ENCODE measurements at regions not wholly inside any gene's neighbourhood (a gene's known extent, or its start where the extent isn't known, plus 50 kb on each side); places are given as distances from the start of the nearest gene placed in this dataset.
"Not testable (repeated sequence)": the region's sequence is repeated elsewhere in the genome, so short reads cannot be mapped to it uniquely, and the experiment has no call there.

GRCh38 chr13:47892374-47892773, 108.7 kb downstream of the SUCLA2 start:
- no peak overlapping the region for H3K27ac ChIP-seq (ENCODE audit: low read length)
- no peaks in the 10 kb centered on the region for H3K36me3 ChIP-seq (ENCODE audit: control insufficient read depth, insufficient read depth, low read length)
- no peak overlapping the region for H3K4me3 ChIP-seq (ENCODE audit: low read length)
- no peaks in the 10 kb centered on the region for H3K27me3 ChIP-seq (ENCODE audit: control insufficient read depth, insufficient read depth, low read length)
- H3K9me3 ChIP-seq (replicated peaks; ENCODE audit: control insufficient read depth, low read depth, low read length): no peaks in the 10 kb centered on the region
- DNase-seq: no peak
- no peaks in the 10 kb centered on the region for H3K4me1 ChIP-seq (ENCODE audit: control insufficient read depth, insufficient read depth, low read length)
- WGBS (ENCODE audit: insufficient coverage): 86% methylated on average over 4 of the region's 6 CpGs

GRCh38 chr13:47890146-47890814, 110.8 kb downstream of the SUCLA2 start:
- Histone ChIP-seq H3K27me3 (ENCODE audit: control insufficient read depth, insufficient read depth, low read length) (no peaks in the 10 kb centered on the region), H3K36me3 (ENCODE audit: control insufficient read depth, insufficient read depth, low read length) (no peaks in the 10 kb centered on the region), H3K4me3 (ENCODE audit: low read length) (no peak overlapping the region), H3K27ac (ENCODE audit: low read length) (no peak overlapping the region), H3K9me3 (replicated peaks; ENCODE audit: control insufficient read depth, low read depth, low read length) (no peaks in the 10 kb centered on the region), H3K4me1 (ENCODE audit: control insufficient read depth, insufficient read depth, low read length) (no peaks in the 10 kb centered on the region)
- no peak for DNase-seq

- peak; percentile 11 for DNase-seq
- no peaks in the 10 kb centered on the region for H3K4me1 ChIP-seq (ENCODE audit: control insufficient read depth, insufficient read depth, low read length)
- no peaks in the 10 kb centered on the region for H3K27me3 ChIP-seq (ENCODE audit: control insufficient read depth, insufficient read depth, low read length)
Observed at GRCh38 chr13:47886314-47886713, 114.8 kb downstream of the SUCLA2 start.

GRCh38 chr13:47875201-47875600, 125.9 kb downstream of the SUCLA2 start:
- WGBS (ENCODE audit: insufficient coverage): no CpG with 5 or more reads among the region's 1 CpG
- peaks cover 6% of the 10 kb centered on the region for H3K9me3 ChIP-seq (replicated peaks; ENCODE audit: control insufficient read depth, low read depth, low read length)

More at GRCh38 chr13:47886314-47886713, 114.8 kb downstream of the SUCLA2 start:
- no peak overlapping the region for H3K4me3 ChIP-seq (ENCODE audit: low read length)
- H3K9me3 ChIP-seq (replicated peaks; ENCODE audit: control insufficient read depth, low read depth, low read length): no peaks in the 10 kb centered on the region
- H3K27ac ChIP-seq (ENCODE audit: low read length): no peak overlapping the region
- no peaks in the 10 kb centered on the region for H3K36me3 ChIP-seq (ENCODE audit: control insufficient read depth, insufficient read depth, low read length)
- WGBS (ENCODE audit: insufficient coverage): 58% methylated on average over 2 of the region's 4 CpGs

GRCh38 chr13:47873987-47874386, 127.1 kb downstream of the SUCLA2 start:
- H3K27me3 ChIP-seq (ENCODE audit: control insufficient read depth, insufficient read depth, low read length); H3K4me3 ChIP-seq (ENCODE audit: low read length); DNase-seq; H3K36me3 ChIP-seq (ENCODE audit: control insufficient read depth, insufficient read depth, low read length); H3K27ac ChIP-seq (ENCODE audit: low read length); H3K4me1 ChIP-seq (ENCODE audit: control insufficient read depth, insufficient read depth, low read length); H3K9me3 ChIP-seq (replicated peaks; ENCODE audit: control insufficient read depth, low read depth, low read length): not testable (repeated sequence)

More at GRCh38 chr13:47875201-47875600, 125.9 kb downstream of the SUCLA2 start:
- no peak overlapping the region for H3K4me3 ChIP-seq (ENCODE audit: low read length)
- DNase-seq: no peak
- no peak overlapping the region for H3K27ac ChIP-seq (ENCODE audit: low read length)
- no peaks in the 10 kb centered on the region for H3K36me3 ChIP-seq (ENCODE audit: control insufficient read depth, insufficient read depth, low read length)
- H3K27me3 ChIP-seq (ENCODE audit: control insufficient read depth, insufficient read depth, low read length): no peaks in the 10 kb centered on the region
- H3K4me1 ChIP-seq (ENCODE audit: control insufficient read depth, insufficient read depth, low read length): no peaks in the 10 kb centered on the region

GRCh38 chr13:47873319-47873718, 127.8 kb downstream of the SUCLA2 start:
- not testable (repeated sequence) for H3K9me3 ChIP-seq (replicated peaks; ENCODE audit: control insufficient read depth, low read depth, low read length); H3K27me3 ChIP-seq (ENCODE audit: control insufficient read depth, insufficient read depth, low read length); H3K27ac ChIP-seq (ENCODE audit: low read length); H3K36me3 ChIP-seq (ENCODE audit: control insufficient read depth, insufficient read depth, low read length); H3K4me3 ChIP-seq (ENCODE audit: low read length); DNase-seq; H3K4me1 ChIP-seq (ENCODE audit: control insufficient read depth, insufficient read depth, low read length)
- WGBS (ENCODE audit: insufficient coverage): 67% methylated on average over 1 of the region's 1 CpG

GRCh38 chr13:47869776-47870175, 131.3 kb downstream of the SUCLA2 start:
- Histone ChIP-seq H3K4me3 (ENCODE audit: low read length) (no peak overlapping the region), H3K36me3 (ENCODE audit: control insufficient read depth, insufficient read depth, low read length) (no peaks in the 10 kb centered on the region), H3K27me3 (ENCODE audit: control insufficient read depth, insufficient read depth, low read length) (no peaks in the 10 kb centered on the region), H3K27ac (ENCODE audit: low read length) (no peak overlapping the region), H3K4me1 (ENCODE audit: control insufficient read depth, insufficient read depth, low read length) (no peaks in the 10 kb centered on the region), H3K9me3 (replicated peaks; ENCODE audit: control insufficient read depth, low read depth, low read length) (peaks cover 6% of the 10 kb centered on the region)
- no peak for DNase-seq

- H3K4me3 ChIP-seq (ENCODE audit: low read length): no peak overlapping the region
- 63% methylated on average over 2 of the region's 3 CpGs for WGBS (ENCODE audit: insufficient coverage)
- no peaks in the 10 kb centered on the region for H3K36me3 ChIP-seq (ENCODE audit: control insufficient read depth, insufficient read depth, low read length)
- no peaks in the 10 kb centered on the region for H3K9me3 ChIP-seq (replicated peaks; ENCODE audit: control insufficient read depth, low read depth, low read length)
- DNase-seq: no peak
- H3K27me3 ChIP-seq (ENCODE audit: control insufficient read depth, insufficient read depth, low read length): no peaks in the 10 kb centered on the region
- H3K4me1 ChIP-seq (ENCODE audit: control insufficient read depth, insufficient read depth, low read length): no peaks in the 10 kb centered on the region
- no peak overlapping the region for H3K27ac ChIP-seq (ENCODE audit: low read length)
Observed at GRCh38 chr13:47865883-47866282, 135.2 kb downstream of the SUCLA2 start.

- no peak for DNase-seq
- no peaks in the 10 kb centered on the region for H3K9me3 ChIP-seq (replicated peaks; ENCODE audit: control insufficient read depth, low read depth, low read length)
- no peaks in the 10 kb centered on the region for H3K36me3 ChIP-seq (ENCODE audit: control insufficient read depth, insufficient read depth, low read length)
- H3K27ac ChIP-seq (ENCODE audit: low read length): no peak overlapping the region
- WGBS (ENCODE audit: insufficient coverage): no CpG with 5 or more reads among the region's 3 CpGs
- no peaks in the 10 kb centered on the region for H3K27me3 ChIP-seq (ENCODE audit: control insufficient read depth, insufficient read depth, low read length)
- H3K4me1 ChIP-seq (ENCODE audit: control insufficient read depth, insufficient read depth, low read length): no peaks in the 10 kb centered on the region
- no peak overlapping the region for H3K4me3 ChIP-seq (ENCODE audit: low read length)
Observed at GRCh38 chr13:47862841-47863240, 138.2 kb downstream of the SUCLA2 start.

- H3K4me3 ChIP-seq (ENCODE audit: low read length): no peak overlapping the region
- H3K9me3 ChIP-seq (replicated peaks; ENCODE audit: control insufficient read depth, low read depth, low read length): no peaks in the 10 kb centered on the region
- no CpG with 5 or more reads among the region's 1 CpG for WGBS (ENCODE audit: insufficient coverage)
- H3K27ac ChIP-seq (ENCODE audit: low read length): no peak overlapping the region
- H3K27me3 ChIP-seq (ENCODE audit: control insufficient read depth, insufficient read depth, low read length): no peaks in the 10 kb centered on the region
- no peaks in the 10 kb centered on the region for H3K4me1 ChIP-seq (ENCODE audit: control insufficient read depth, insufficient read depth, low read length)
- DNase-seq: no peak
- no peaks in the 10 kb centered on the region for H3K36me3 ChIP-seq (ENCODE audit: control insufficient read depth, insufficient read depth, low read length)
Observed at GRCh38 chr13:47859165-47859564, 141.9 kb downstream of the SUCLA2 start.

Measured in muscle of leg (tissue), 3 donors.